IPS-NIHi7 (cell line): ENCODE measurements at regions not wholly inside any gene's neighbourhood (a gene's known extent, or its start where the extent isn't known, plus 50 kb on each side); places are given as distances from the start of the nearest gene placed in this dataset.
"Not testable (repeated sequence)": the region's sequence is repeated elsewhere in the genome, so short reads cannot be mapped to it uniquely, and the experiment has no call there.

Source experiments
- DNase-seq: peaks from one replicate; pipeline ENCODE4 v3.0.0; 2012; ENCODE audit warnings: mixed read lengths; ENCODE audit errors: extremely low spot score

- not testable (repeated sequence) for DNase-seq
Measured at GRCh38 chr21:27908816-27909215, 941.9 kb upstream of the ADAMTS5 start.

DNA sequence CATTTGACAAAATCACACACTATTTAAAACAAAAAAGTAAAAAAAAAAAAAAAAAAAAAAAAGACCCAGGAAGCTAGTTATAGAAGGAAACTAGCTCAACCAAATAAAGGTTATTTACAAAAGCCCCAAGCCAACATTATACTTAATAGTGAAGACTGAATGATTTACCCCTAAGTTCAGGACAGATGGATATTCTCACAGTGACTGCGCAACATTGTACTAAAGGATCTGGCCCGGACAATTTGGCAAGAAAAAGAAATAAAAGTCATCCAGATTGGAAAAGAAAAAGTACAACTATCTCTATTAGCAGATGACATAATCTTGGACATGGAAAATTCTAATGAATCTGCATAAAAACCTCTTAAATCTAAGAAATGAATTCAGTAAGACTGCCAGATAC is 936.0 kb upstream of the ADAMTS5 start:
- DNase-seq = not testable (repeated sequence)

- not testable (repeated sequence) for DNase-seq
Measured at GRCh38 chr21:27893619-27894018, 926.7 kb upstream of the ADAMTS5 start.

- DNase-seq = not testable (repeated sequence)
Measured at GRCh38 chr21:27891495-27891894, 924.6 kb upstream of the ADAMTS5 start.

GRCh38 chr21:27887808-27888455 is 921.0 kb upstream of the ADAMTS5 start:
- not testable (repeated sequence) for DNase-seq

- no peak for DNase-seq
Measured at GRCh38 chr21:27885296-27885711, 918.4 kb upstream of the ADAMTS5 start.

GRCh38 chr21:27881331-27881730 is 914.4 kb upstream of the ADAMTS5 start:
- DNase-seq = not testable (repeated sequence)

DNA sequence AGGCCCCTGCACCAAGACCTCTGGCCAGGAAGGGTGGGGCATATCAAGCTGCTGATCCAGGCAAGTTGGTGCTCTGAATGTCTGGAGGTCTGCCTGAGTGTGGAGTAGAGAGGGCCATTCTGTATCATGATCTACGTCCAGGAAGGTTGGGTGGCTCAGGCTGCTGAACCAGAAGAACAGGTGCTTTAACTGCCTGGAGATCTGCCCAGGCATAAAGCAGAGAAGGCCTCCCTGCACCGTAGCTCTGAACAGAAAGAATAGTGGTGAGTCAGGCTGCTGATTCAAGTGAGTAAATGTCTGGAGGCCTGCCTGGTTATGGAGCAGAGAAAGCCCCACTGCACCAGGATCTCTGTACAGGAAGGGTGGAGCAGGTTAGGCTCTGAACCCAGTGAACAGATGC is 905.5 kb upstream of the ADAMTS5 start:
- DNase-seq = not testable (repeated sequence)

GRCh38 chr21:27870755-27871154 is 903.9 kb upstream of the ADAMTS5 start:
- not testable (repeated sequence) for DNase-seq

- DNase-seq = not testable (repeated sequence)
Measured at GRCh38 chr21:27860314-27860955, 893.5 kb upstream of the ADAMTS5 start.

- not testable (repeated sequence) for DNase-seq
Measured at GRCh38 chr21:27858053-27858825, 891.4 kb upstream of the ADAMTS5 start.

DNA sequence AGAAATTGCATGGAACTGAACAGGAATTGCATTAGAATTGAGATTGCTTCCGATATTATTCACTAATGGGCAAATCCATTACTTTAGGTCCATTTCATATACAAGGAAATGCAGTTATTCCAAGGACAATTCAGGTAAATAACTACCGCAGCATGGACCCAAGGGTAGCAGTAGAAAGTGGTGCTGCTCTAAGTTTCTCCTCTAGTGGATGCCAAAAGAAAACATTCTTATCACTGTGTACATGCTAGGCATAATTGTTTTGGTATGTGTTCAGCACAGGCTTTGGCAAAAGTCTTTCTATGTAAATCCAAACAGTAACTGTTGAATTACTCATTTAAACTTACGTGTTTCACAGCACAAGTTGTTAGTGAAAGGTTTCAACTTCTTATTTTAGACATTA is 890.1 kb upstream of the ADAMTS5 start:
- not testable (repeated sequence) for DNase-seq

DNA sequence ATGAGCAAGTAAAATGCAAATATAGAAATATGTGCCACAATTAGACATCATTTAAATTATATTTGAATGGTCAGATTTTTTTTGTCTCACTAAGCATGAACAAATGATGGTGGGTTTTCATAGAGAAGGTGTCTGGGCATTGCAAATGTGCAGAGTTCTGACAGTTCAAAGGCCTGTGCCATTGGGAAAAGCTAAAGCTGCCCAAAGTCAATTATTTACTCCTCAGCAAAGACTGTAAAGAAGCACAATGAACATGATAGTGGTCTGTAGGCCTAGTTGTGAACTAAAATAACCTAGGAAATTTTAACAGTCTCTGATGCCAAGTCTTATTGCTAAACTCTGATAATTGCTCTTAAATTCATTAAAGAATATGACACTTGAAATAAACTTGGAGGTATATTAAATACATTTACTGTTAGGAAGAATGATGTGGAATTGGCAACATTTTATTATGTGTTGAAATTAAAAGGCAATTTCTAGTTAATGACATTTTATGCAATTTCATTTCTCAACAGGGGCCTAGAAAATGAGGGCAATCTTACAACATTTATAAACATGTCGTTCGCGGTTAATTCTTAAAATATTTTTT is 874.3 kb upstream of the ADAMTS5 start:
- DNase-seq = no peak

GRCh38 chr21:27840262-27840661 is 873.4 kb upstream of the ADAMTS5 start:
- no peak for DNase-seq

DNA sequence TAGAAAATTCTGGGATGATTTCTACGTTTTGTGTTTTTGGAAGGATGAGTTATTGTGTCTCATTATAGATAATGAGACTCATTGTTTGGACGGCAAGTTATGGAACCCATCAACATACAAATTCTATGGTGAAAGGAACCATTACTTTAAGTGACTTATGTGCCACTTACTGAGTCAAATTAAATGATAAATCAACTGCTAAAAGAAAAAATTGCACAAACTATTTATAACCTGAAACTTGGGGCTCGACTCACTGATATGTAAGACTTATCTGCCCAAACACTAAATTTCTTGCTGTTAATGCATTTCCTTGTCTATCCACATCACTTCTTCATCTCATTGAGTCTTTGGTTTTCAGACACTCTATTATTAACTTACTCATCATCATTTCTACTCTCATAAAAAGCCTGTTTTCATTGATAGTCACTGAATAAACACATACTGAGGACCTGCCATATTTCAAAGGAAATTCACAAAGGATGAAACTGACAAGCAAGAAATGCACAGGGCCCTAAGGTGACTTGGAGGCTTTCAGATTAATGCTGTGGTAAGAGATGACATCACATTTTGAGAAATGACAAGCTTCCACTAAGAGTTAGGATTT is 872.7 kb upstream of the ADAMTS5 start:
- no peak for DNase-seq

DNA sequence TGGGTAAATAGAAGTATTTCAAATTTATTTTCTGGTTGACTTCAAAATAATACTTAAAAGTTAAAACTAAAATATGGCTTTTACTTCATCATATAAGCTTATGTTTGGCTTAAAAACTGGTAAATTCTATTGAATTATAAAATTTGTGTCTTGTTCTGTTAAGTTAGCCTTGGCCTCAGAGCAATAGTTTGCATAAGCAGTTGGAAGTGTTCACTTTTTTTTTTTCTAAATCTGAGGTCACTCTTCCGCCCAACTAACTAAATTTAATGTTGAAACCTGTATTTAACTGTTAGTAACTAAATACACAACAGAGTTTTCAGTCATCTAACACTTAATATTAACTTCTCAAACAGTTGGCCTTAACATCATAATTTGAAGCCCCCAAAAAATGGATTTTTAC is 871.7 kb upstream of the ADAMTS5 start:
- DNase-seq = no peak

DNA sequence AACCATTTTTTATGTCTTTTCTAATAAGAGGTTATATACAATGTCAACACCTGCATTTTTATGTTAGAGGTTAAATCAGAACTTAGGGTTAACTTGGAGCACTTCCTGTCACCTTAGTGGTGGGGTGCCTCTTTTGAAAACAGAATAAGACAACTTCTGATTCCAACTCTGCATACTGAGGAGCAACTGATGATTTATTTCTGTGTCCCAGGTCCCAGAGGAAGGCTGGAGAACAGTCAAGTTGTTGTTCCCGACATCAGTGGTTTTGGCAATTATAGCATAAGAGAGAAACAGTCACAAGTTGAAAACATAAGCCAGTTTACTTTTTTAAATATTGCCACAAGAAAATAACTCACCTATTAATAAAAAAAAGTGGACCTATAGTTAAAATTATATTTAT is 871.0 kb upstream of the ADAMTS5 start:
- DNase-seq = no peak

GRCh38 chr21:27833298-27833697 is 866.4 kb upstream of the ADAMTS5 start:
- DNase-seq = no peak

GRCh38 chr21:27831816-27832569 is 865.1 kb upstream of the ADAMTS5 start:
- no peak for DNase-seq

DNA sequence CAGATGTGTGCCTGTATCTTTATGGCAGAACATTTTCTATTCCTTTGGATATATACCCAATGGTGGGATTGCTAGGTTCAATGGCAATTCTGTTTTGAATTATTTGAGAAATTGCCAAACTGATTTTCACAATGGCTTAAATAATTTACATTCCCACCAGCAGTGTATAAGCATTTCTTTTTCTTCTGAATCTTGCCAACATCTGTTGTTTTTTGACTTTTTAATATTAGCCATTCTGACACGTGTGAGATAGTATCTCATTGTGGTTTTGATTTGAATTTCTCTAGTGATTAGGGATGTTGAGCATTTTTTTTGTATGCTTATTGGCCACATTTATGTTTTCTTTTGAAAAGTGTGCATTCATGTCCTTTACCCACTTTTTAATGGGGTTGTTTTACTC is 864.3 kb upstream of the ADAMTS5 start:
- DNase-seq = no peak

DNA sequence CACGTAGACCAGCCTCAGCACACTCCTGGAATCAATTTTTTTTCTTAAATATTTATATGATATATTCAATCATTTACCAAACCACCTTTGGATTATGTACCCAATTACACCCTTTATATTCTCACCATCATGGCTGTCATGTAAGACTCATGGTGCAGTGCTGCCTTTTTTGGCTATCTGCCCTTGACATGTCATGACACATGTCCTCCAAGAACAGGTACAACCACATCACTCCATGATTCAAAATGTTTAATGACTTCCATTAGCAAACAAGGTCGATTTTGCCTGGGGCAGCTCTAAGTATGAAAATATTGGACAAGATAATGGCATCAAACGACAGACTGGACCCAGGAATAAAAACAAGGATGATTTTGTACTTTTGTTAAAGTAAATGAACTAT is 861.1 kb upstream of the ADAMTS5 start:
- no peak for DNase-seq
